Esophagus muscularis mucosa (tissue), 4 donors: ENCODE measurements at regions not wholly inside any gene's neighbourhood (a gene's known extent, or its start where the extent isn't known, plus 50 kb on each side); places are given as distances from the start of the nearest gene placed in this dataset.

Experiments
- EP300 ChIP-seq: sonication (generic); formaldehyde crosslinking; IDR thresholded peaks from one replicate; pipeline ENCODE4 v1.6.1; 2017; ENCODE audit warnings: antibody characterized with exemption
- POLR2AphosphoS5 ChIP-seq, 2 donors: sonication (generic); formaldehyde crosslinking; IDR thresholded peaks; one replicate each; pipeline ENCODE4 v1.6.1; 2017; ENCODE audit warnings: antibody characterized with exemption in 2 of 2
- TF ChIP-seq, protein P1 (sequence below), 3 experiments: fragments of 200-600 bp in 2 of 3; fragments of 450-650 bp in 1 of 3; sonication (generic) in 2 of 3; IDR thresholded peaks; one replicate each; pipeline ENCODE4 v1.5.1; 2017 to 2019; ENCODE audit warnings: antibody characterized with exemption in 3 of 3, mild to moderate bottlenecking in 2 of 3, moderate library complexity in 1 of 3

DNA sequence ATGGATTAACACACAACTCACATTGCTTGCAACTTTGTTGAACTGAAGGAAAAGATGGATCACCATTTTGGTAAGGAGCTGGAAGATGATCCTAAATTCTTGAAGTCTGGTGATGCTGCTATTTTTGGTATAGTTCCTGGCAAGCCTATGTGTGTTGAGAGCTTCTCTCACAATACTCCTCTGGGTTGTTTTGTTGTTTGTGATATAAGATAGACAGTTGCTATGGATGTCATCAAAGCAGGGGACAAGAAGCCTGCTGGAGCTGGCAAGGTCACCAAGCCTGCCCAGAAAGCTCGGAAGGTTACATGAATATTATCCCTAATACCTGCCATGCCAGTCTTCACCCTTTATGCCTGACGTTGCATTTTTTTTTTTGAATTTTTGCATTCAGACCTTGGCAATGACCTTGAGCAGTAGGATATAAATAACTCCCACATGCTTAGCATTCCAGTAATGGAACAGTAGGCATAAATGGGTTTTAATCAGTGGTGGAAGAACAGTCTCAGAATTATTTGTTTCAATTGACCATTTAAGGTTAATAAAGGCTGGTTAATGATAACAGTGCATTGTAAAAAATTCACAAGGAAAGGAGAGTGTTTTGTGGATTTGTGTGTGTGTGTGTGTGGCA, 129.0 kb upstream of the SEL1L start:
- TF ChIP-seq, protein P1, sequence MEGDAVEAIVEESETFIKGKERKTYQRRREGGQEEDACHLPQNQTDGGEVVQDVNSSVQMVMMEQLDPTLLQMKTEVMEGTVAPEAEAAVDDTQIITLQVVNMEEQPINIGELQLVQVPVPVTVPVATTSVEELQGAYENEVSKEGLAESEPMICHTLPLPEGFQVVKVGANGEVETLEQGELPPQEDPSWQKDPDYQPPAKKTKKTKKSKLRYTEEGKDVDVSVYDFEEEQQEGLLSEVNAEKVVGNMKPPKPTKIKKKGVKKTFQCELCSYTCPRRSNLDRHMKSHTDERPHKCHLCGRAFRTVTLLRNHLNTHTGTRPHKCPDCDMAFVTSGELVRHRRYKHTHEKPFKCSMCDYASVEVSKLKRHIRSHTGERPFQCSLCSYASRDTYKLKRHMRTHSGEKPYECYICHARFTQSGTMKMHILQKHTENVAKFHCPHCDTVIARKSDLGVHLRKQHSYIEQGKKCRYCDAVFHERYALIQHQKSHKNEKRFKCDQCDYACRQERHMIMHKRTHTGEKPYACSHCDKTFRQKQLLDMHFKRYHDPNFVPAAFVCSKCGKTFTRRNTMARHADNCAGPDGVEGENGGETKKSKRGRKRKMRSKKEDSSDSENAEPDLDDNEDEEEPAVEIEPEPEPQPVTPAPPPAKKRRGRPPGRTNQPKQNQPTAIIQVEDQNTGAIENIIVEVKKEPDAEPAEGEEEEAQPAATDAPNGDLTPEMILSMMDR (IDR thresholded peaks at IDR 0.05): no peak
- no peak for TF ChIP-seq EP300
- no peak for TF ChIP-seq POLR2AphosphoS5 (IDR thresholded peaks at IDR 0.05)
